ENCODE measurements at regions not wholly inside any gene's neighbourhood (a gene's known extent, or its start where the extent isn't known, plus 50 kb on each side); places are given as distances from the start of the nearest gene placed in this dataset.

- TF ChIP-seq CTCF (IDR thresholded peaks at IDR 0.05; ENCODE audit: low read depth, low read length) (no peak), EZH2phosphoT487 (IDR thresholded peaks at IDR 0.05; ENCODE audit: low read depth) (no peak)
Observed at GRCh38 chr1:78331799-78332198, 159.0 kb upstream of the PTGFR start.

Data from OCI-LY3 (cell line).